Stimulated activated naive CD8-positive, alpha-beta T cell treated with anti-CD3 and anti-CD28 coated beads, Interleukin-15, Interleukin-2, amounts not matched to agents 100 ng/mL and 50 ng/mL, for 24 hours (primary cell): ENCODE measurements at regions not wholly inside any gene's neighbourhood (a gene's known extent, or its start where the extent isn't known, plus 50 kb on each side); places are given as distances from the start of the nearest gene placed in this dataset.

ENCODE experiments used
- H3K27ac Mint-ChIP-seq: one replicate; pipeline ENCODE4 v1.8.0; 2021; ENCODE audit warnings: mild to moderate bottlenecking, mixed read lengths
- H3K27me3 Mint-ChIP-seq: one replicate; pipeline ENCODE4 v1.8.0; 2021; ENCODE audit warnings: mixed read lengths
- H3K36me3 Mint-ChIP-seq: one replicate; pipeline ENCODE4 v1.8.0; 2021; ENCODE audit warnings: low read depth, mixed read lengths
- H3K4me1 Mint-ChIP-seq: one replicate; pipeline ENCODE4 v1.8.0; 2021; ENCODE audit warnings: low read depth, mixed read lengths
- H3K4me3 Mint-ChIP-seq: one replicate; pipeline ENCODE4 v1.8.0; 2021; ENCODE audit warnings: mild to moderate bottlenecking, mixed read lengths
- H3K9me3 Mint-ChIP-seq: one replicate; pipeline ENCODE4 v1.8.0; 2021; ENCODE audit warnings: mixed read lengths

DNA sequence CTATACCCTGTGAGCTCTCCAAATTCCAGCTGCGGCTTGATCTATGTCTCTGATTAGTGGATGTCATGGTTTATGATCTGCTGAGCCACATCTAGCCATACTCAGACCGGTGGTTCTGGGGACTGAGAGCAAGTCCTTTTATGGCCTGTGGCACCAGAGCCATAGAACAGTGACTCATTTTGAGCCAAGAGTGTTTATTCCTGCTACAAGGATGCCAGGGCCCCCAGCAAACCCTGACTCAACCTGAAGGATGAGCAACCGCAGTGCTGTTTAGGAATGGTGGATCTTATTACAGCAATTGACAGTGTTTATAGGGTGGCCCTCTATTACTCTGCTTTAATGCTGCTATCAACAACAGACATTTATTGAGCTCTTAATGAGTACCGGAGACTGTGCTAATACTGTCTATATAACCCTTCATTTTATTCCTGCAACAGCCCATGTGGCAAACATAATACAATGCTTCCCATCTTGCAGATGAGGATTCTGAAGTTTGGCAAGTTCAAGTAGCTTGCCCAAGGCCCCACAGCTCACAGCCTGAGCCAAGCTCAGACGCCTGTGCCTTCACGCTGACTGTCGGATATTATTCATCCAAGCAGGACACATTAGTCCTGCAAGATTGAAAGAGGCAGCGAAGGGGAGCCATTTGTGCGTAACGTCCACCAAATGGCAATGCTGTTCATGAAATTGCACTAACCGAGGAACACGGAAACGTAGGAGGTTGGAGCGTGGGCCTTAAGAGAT is 273.6 kb upstream of the PWP1 start:
- no peak overlapping the region for H3K27ac Mint-ChIP-seq
- H3K4me3 Mint-ChIP-seq, result no peak overlapping the region
- H3K9me3 Mint-ChIP-seq, result no peaks in the 10 kb centered on the region
- no peaks in the 10 kb centered on the region for H3K4me1 Mint-ChIP-seq
- H3K36me3 Mint-ChIP-seq, result peaks cover under 1% of the 10 kb centered on the region
- no peaks in the 10 kb centered on the region for H3K27me3 Mint-ChIP-seq

- Mint-ChIP-seq H3K27ac (no peak overlapping the region), H3K27me3 (no peaks in the 10 kb centered on the region), H3K4me1 (no peaks in the 10 kb centered on the region), H3K36me3 (peaks cover 6% of the 10 kb centered on the region), H3K9me3 (peaks cover under 1% of the 10 kb centered on the region), H3K4me3 (no peak overlapping the region)
Measured at GRCh38 chr12:107415071-107415470, 270.5 kb upstream of the PWP1 start.

GRCh38 chr12:107415834-107416233 is 269.8 kb upstream of the PWP1 start:
- Mint-ChIP-seq H3K36me3 (peaks cover 9% of the 10 kb centered on the region), H3K9me3 (peaks cover 3% of the 10 kb centered on the region), H3K4me3 (no peak overlapping the region), H3K27me3 (no peaks in the 10 kb centered on the region), H3K4me1 (no peaks in the 10 kb centered on the region), H3K27ac (no peak overlapping the region)

DNA sequence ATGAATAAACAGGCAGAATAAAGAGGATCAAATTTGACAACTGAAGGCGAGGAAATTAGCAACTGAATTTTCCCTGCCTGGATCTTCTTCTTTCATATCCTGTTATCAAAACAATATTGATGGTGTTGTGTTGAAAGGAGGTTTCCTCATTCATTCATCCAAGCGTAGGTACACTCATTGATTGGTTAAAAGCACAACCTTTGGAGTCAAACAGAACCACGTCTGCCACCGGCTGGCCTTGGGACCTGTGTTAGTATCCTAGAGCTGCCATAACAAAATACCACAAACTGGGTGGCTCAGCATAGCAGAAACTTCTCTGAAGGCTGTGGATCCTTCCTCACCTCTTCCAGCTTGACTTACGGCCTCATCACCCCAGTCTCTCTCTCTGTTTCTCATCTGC is 268.6 kb upstream of the PWP1 start:
- no peaks in the 10 kb centered on the region for H3K27me3 Mint-ChIP-seq
- H3K27ac Mint-ChIP-seq, result no peak overlapping the region
- H3K4me1 Mint-ChIP-seq, result no peaks in the 10 kb centered on the region
- H3K4me3 Mint-ChIP-seq, result no peak overlapping the region
- H3K9me3 Mint-ChIP-seq, result peaks cover 3% of the 10 kb centered on the region
- H3K36me3 Mint-ChIP-seq, result peaks cover 9% of the 10 kb centered on the region

DNA sequence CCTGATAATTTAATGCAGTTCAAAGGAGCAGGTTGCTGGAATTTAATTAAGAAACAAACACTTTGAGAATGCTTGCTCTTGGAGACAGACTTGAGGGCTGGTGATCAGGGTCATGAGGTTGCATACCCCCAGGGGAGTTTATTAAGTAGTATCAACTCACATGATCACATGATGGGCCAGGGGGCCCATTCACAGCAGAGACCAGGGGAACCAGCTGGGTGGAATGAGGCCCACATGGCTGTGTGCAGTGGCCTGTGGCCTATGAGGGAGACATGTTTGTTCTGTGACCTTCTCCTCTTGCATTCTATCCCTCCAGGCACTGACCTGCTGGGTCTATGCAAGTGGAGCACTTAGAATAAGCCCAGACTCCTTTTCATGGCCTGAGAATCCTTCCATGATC is 266.6 kb upstream of the PWP1 start:
- no peaks in the 10 kb centered on the region for H3K4me1 Mint-ChIP-seq
- H3K9me3 Mint-ChIP-seq, result peaks cover 3% of the 10 kb centered on the region
- peaks cover 9% of the 10 kb centered on the region for H3K36me3 Mint-ChIP-seq
- H3K4me3 Mint-ChIP-seq, result no peak overlapping the region
- H3K27ac Mint-ChIP-seq, result no peak overlapping the region
- no peaks in the 10 kb centered on the region for H3K27me3 Mint-ChIP-seq

GRCh38 chr12:107423531-107423930 is 262.1 kb upstream of the PWP1 start:
- no peak overlapping the region for H3K27ac Mint-ChIP-seq
- H3K4me1 Mint-ChIP-seq, result no peaks in the 10 kb centered on the region
- H3K27me3 Mint-ChIP-seq, result no peaks in the 10 kb centered on the region
- H3K4me3 Mint-ChIP-seq, result no peak overlapping the region
- peaks cover 3% of the 10 kb centered on the region for H3K9me3 Mint-ChIP-seq
- H3K36me3 Mint-ChIP-seq, result peaks cover 9% of the 10 kb centered on the region

- Mint-ChIP-seq H3K27ac (no peak overlapping the region), H3K4me1 (peaks cover 17% of the 10 kb centered on the region), H3K36me3 (no peaks in the 10 kb centered on the region)
Measured at GRCh38 chr12:107429006-107429705, 256.4 kb upstream of the PWP1 start.

GRCh38 chr12:107431942-107432341 is 253.7 kb upstream of the PWP1 start:
- no peaks in the 10 kb centered on the region for H3K36me3 Mint-ChIP-seq
- H3K4me1 Mint-ChIP-seq, result peaks cover 25% of the 10 kb centered on the region
- H3K4me3 Mint-ChIP-seq, result no peak overlapping the region
- no peaks in the 10 kb centered on the region for H3K27me3 Mint-ChIP-seq
- no peak overlapping the region for H3K27ac Mint-ChIP-seq
- no peaks in the 10 kb centered on the region for H3K9me3 Mint-ChIP-seq

More at GRCh38 chr12:107429006-107429705, 256.4 kb upstream of the PWP1 start:
- no peak overlapping the region for H3K4me3 Mint-ChIP-seq
- no peaks in the 10 kb centered on the region for H3K9me3 Mint-ChIP-seq
- H3K27me3 Mint-ChIP-seq, result no peaks in the 10 kb centered on the region

DNA sequence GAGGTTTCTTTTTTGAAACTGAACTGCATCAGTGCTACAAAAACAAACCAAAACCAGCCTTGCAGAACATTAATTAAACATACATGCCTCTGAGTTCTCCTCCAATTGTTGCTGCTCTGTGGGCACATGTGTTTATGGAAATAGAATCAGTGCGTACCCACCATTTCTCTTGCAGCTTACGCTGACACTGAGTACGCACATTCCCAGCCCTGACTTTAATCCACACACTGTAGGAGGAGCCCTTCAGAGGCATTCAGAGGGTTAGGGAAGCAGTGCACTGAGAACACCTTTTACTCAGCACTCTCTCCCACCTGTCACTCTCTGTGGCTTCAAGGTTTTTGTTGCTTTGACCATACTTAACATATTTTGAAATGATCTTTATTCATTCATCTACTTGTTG is 250.5 kb upstream of the PWP1 start:
- no peak overlapping the region for H3K4me3 Mint-ChIP-seq
- no peak overlapping the region for H3K27ac Mint-ChIP-seq
- no peaks in the 10 kb centered on the region for H3K36me3 Mint-ChIP-seq
- H3K4me1 Mint-ChIP-seq, result peaks cover 28% of the 10 kb centered on the region
- no peaks in the 10 kb centered on the region for H3K27me3 Mint-ChIP-seq
- H3K9me3 Mint-ChIP-seq, result no peaks in the 10 kb centered on the region

DNA sequence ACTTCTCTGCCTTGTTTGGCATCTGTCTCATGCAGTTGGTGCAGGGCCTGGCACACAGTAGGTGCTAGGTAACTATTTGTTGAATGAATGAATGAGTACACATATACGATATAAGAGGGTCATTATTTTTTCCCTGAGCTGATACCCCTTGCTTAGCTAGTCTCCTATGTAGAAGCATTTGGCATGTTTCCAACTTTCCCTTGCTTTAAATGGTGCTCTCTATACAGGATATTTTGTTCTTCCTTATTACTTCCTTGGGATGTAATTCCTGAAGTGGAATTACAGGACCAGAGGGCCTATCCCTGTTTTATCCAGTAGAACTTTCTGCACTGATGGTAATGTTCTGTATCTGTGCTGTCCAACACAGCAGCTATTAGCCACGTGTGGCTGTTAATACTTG is 250.1 kb upstream of the PWP1 start:
- peaks cover 28% of the 10 kb centered on the region for H3K4me1 Mint-ChIP-seq
- no peak overlapping the region for H3K4me3 Mint-ChIP-seq
- no peaks in the 10 kb centered on the region for H3K36me3 Mint-ChIP-seq
- H3K27ac Mint-ChIP-seq, result no peak overlapping the region
- no peaks in the 10 kb centered on the region for H3K27me3 Mint-ChIP-seq
- no peaks in the 10 kb centered on the region for H3K9me3 Mint-ChIP-seq

DNA sequence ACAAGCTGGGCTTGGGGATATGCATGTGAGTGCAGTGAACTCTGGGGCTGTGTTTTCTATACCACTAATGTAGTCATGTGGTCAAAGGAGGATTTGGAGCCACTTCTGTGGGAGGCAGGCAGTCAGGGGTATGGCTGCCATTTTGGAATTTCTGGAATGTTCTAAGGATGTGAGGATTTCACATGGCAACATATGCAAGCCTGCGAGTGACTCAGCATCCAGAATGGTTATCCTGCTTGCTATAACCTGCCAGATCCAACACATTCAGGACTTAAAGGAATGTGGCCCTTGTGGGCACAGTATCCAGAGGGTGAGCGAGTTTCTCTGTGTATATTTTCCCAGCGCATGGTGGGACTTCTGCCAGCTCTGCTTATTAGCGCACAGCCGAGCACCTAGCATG is 249.2 kb upstream of the PWP1 start:
- no peaks in the 10 kb centered on the region for H3K36me3 Mint-ChIP-seq
- H3K4me3 Mint-ChIP-seq, result no peak overlapping the region
- no peaks in the 10 kb centered on the region for H3K9me3 Mint-ChIP-seq
- H3K27ac Mint-ChIP-seq, result no peak overlapping the region
- H3K4me1 Mint-ChIP-seq, result peaks cover 25% of the 10 kb centered on the region
- H3K27me3 Mint-ChIP-seq, result no peaks in the 10 kb centered on the region

- Mint-ChIP-seq H3K27me3 (no peaks in the 10 kb centered on the region), H3K4me1 (peaks cover 23% of the 10 kb centered on the region), H3K27ac (no peak overlapping the region), H3K36me3 (no peaks in the 10 kb centered on the region), H3K4me3 (no peak overlapping the region), H3K9me3 (no peaks in the 10 kb centered on the region)
Measured at GRCh38 chr12:107436836-107437235, 248.8 kb upstream of the PWP1 start.

GRCh38 chr12:107437954-107438353 is 247.6 kb upstream of the PWP1 start:
- no peaks in the 10 kb centered on the region for H3K9me3 Mint-ChIP-seq
- no peak overlapping the region for H3K27ac Mint-ChIP-seq
- H3K4me1 Mint-ChIP-seq, result peaks cover 17% of the 10 kb centered on the region
- H3K27me3 Mint-ChIP-seq, result no peaks in the 10 kb centered on the region
- no peaks in the 10 kb centered on the region for H3K36me3 Mint-ChIP-seq
- H3K4me3 Mint-ChIP-seq, result no peak overlapping the region

GRCh38 chr12:107439026-107439738 is 246.4 kb upstream of the PWP1 start:
- H3K27me3 Mint-ChIP-seq, result no peaks in the 10 kb centered on the region

GRCh38 chr12:107440606-107441005 is 245.0 kb upstream of the PWP1 start:
- Mint-ChIP-seq H3K27me3 (no peaks in the 10 kb centered on the region), H3K4me1 (peaks cover 16% of the 10 kb centered on the region), H3K4me3 (no peak overlapping the region), H3K27ac (no peak overlapping the region), H3K36me3 (no peaks in the 10 kb centered on the region), H3K9me3 (no peaks in the 10 kb centered on the region)

More at GRCh38 chr12:107439026-107439738, 246.4 kb upstream of the PWP1 start:
- Mint-ChIP-seq H3K4me3 (no peak overlapping the region), H3K9me3 (no peaks in the 10 kb centered on the region), H3K27ac (no peak overlapping the region), H3K4me1 (peaks cover 16% of the 10 kb centered on the region), H3K36me3 (no peaks in the 10 kb centered on the region)
